Hematopoietic multipotent progenitor cell treated with erythropoietin and hydrocortisone succinate and interleukin-3 and kit ligand, for 6 days (in vitro differentiated cells): ENCODE measurements at regions not wholly inside any gene's neighbourhood (a gene's known extent, or its start where the extent isn't known, plus 50 kb on each side); places are given as distances from the start of the nearest gene placed in this dataset.
"Not testable (repeated sequence)": the region's sequence is repeated elsewhere in the genome, so short reads cannot be mapped to it uniquely, and the experiment has no call there.

ENCODE experiments used
- DNase-seq: peaks from one replicate; pipeline ENCODE4 v3.0.0-alpha.2; 2015

- no peak for DNase-seq
These were observed 547.3 kb upstream of the FANCL start for GRCh38 chr2:58788402-58788801.

- no peak for DNase-seq
These were observed 529.7 kb upstream of the FANCL start for GRCh38 chr2:58770846-58771245.

- DNase-seq: no peak
These were observed 528.7 kb upstream of the FANCL start for GRCh38 chr2:58769864-58770234.

- DNase-seq: no peak
These were observed 528.2 kb upstream of the FANCL start for GRCh38 chr2:58769111-58769863.

GRCh38 chr2:58768715-58769080 is 527.6 kb upstream of the FANCL start:
- DNase-seq: no peak

GRCh38 chr2:58767828-58768714 is 526.9 kb upstream of the FANCL start:
- DNase-seq: no peak

- DNase-seq: no peak
These were observed 523.4 kb upstream of the FANCL start for GRCh38 chr2:58764338-58765104.

- peak; percentile 79 for DNase-seq
These were observed 521.2 kb upstream of the FANCL start for GRCh38 chr2:58762176-58762781.

- peak; percentile 88 for DNase-seq
These were observed 516.8 kb upstream of the FANCL start for GRCh38 chr2:58757971-58758370.

- peak; percentile 22 for DNase-seq
These were observed 515.2 kb upstream of the FANCL start for GRCh38 chr2:58756336-58756735.

- DNase-seq: not testable (repeated sequence)
These were observed 511.4 kb upstream of the FANCL start for GRCh38 chr2:58752507-58752906.

GRCh38 chr2:58751676-58752075 is 510.6 kb upstream of the FANCL start:
- not testable (repeated sequence) for DNase-seq

- DNase-seq: no peak
These were observed 507.9 kb upstream of the FANCL start for GRCh38 chr2:58749041-58749440.

- not testable (repeated sequence) for DNase-seq
These were observed 504.2 kb upstream of the FANCL start for GRCh38 chr2:58745334-58745733.

GRCh38 chr2:58740426-58740825 is 499.3 kb upstream of the FANCL start:
- no peak for DNase-seq

- no peak for DNase-seq
These were observed 497.9 kb upstream of the FANCL start for GRCh38 chr2:58739033-58739432.

GRCh38 chr2:58734365-58734764 is 493.2 kb upstream of the FANCL start:
- DNase-seq: no peak

- no peak for DNase-seq
These were observed 491.9 kb upstream of the FANCL start for GRCh38 chr2:58732999-58733398.

- peak; percentile 82 for DNase-seq
These were observed 490.4 kb upstream of the FANCL start for GRCh38 chr2:58731488-58731869.

- peak; percentile 30 for DNase-seq
These were observed 489.8 kb upstream of the FANCL start for GRCh38 chr2:58730764-58731487.

GRCh38 chr2:58727981-58728656 is 487.0 kb upstream of the FANCL start:
- DNase-seq: no peak
